ENCODE measurements at regions not wholly inside any gene's neighbourhood (a gene's known extent, or its start where the extent isn't known, plus 50 kb on each side); places are given as distances from the start of the nearest gene placed in this dataset.
A peak's percentile ranks its signal among the peaks of the same experiment; 100 is the strongest.

DNA sequence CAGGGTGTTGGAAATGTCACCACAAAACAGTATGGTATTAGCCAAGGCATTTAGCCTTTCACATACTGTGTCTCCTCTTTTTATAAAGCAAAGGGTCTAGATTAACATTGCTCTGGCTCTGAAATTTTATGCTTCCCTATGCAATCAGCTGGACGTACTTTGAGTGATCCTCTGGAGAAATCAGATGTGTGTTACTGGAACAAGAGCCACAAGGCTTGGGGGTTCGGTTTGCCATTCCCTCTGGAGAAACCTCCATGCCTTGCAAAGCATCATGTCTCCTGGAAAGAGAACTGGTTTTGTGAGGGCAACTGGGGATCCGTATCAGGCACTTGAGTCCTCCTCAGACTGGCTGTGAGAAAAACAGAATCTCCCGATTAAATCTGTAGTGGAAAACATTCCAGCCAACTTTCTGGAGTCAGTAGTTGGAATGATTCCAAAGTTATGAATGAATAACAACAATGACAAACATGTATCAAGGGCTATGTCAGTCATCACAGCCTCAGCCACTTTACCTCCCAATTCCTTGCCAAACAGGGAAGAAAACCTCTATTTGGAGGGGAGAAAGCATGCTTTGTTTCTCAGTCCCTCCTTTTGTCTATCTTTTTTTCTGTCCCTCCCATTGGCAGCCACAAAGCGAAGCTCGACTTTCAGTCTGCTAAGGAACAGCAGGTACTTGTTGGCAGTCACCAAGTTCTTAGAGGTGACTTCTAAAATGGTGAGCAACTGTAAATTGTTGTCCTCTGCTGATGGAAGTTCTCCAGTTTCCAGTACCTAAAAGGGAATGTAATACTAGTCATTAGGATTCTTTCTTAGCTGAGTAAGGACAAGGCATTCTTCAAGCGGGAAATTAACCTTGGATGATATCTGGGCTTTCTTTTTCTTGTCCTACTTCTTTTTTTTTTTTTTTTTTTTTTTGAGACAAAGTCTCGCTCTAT lies 864.8 kb upstream of the AUTS2 start:
- DNase-seq (peak in 2 of 5 donors; percentile 30), FAIRE-seq (no peak)
- Histone ChIP-seq H3K4me1 (ENCODE audit: control insufficient read depth in 2 of 3, insufficient read depth in 2 of 3, low read depth in 1 of 3, low read length in 3 of 3) (no peaks in the 10 kb centered on the region), H3K27me3 (ENCODE audit: control insufficient read depth, insufficient read depth, low read length) (no peaks in the 10 kb centered on the region), H3K9me3 (ENCODE audit: control insufficient read depth in 2 of 3, insufficient read depth in 1 of 3, low read length in 3 of 3) (no peaks in the 10 kb centered on the region), H3K27ac (ENCODE audit: low read depth in 2 of 2, low read length in 2 of 2) (no peak overlapping the region), H3K9ac (ENCODE audit: low read length in 3 of 3) (no peak overlapping the region), H3K36me3 (ENCODE audit: control insufficient read depth in 2 of 3, insufficient read depth in 3 of 3, low read length in 3 of 3) (no peaks in the 10 kb centered on the region), H3K4me3 (ENCODE audit: low read length in 3 of 3) (no peak overlapping the region)
- intact Hi-C loops (cut with DNase I): no loop called here
- TF ChIP-seq, protein P1, sequence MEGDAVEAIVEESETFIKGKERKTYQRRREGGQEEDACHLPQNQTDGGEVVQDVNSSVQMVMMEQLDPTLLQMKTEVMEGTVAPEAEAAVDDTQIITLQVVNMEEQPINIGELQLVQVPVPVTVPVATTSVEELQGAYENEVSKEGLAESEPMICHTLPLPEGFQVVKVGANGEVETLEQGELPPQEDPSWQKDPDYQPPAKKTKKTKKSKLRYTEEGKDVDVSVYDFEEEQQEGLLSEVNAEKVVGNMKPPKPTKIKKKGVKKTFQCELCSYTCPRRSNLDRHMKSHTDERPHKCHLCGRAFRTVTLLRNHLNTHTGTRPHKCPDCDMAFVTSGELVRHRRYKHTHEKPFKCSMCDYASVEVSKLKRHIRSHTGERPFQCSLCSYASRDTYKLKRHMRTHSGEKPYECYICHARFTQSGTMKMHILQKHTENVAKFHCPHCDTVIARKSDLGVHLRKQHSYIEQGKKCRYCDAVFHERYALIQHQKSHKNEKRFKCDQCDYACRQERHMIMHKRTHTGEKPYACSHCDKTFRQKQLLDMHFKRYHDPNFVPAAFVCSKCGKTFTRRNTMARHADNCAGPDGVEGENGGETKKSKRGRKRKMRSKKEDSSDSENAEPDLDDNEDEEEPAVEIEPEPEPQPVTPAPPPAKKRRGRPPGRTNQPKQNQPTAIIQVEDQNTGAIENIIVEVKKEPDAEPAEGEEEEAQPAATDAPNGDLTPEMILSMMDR (IDR thresholded peaks at IDR 0.05; ENCODE audit: borderline replicate concordance, extremely low read depth, insufficient read depth): no peak

DNA sequence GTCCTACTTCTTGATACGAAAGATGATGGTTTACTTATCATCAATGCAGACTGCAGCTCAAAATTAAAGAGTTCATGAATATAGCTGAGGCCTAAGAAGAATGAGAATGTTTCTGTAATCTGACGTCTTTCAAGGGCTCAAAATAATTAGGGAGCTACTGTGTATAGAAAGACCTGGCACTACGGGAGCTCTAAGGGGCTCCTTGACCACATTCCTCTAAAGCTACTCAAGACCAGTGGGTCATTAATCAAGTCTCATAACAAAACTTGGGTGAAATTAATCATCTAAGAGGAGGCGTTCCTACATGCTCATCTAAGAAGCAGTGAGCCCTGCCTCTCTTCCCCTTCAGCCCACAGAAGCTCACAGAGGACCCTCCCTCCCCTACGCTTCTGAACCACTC lies 863.8 kb upstream of the AUTS2 start:
- Histone ChIP-seq H3K4me1 (ENCODE audit: control insufficient read depth in 2 of 3, insufficient read depth in 2 of 3, low read depth in 1 of 3, low read length in 3 of 3) (no peaks in the 10 kb centered on the region), H3K9me3 (ENCODE audit: control insufficient read depth in 2 of 3, insufficient read depth in 1 of 3, low read length in 3 of 3) (no peaks in the 10 kb centered on the region), H3K27ac (ENCODE audit: low read depth in 2 of 2, low read length in 2 of 2) (no peak overlapping the region), H3K4me3 (ENCODE audit: low read length in 3 of 3) (no peak overlapping the region), H3K27me3 (ENCODE audit: control insufficient read depth, insufficient read depth, low read length) (no peaks in the 10 kb centered on the region), H3K9ac (ENCODE audit: low read length in 3 of 3) (no peak overlapping the region), H3K36me3 (ENCODE audit: control insufficient read depth in 2 of 3, insufficient read depth in 3 of 3, low read length in 3 of 3) (no peaks in the 10 kb centered on the region)
- TF ChIP-seq, protein P1 (IDR thresholded peaks at IDR 0.05; ENCODE audit: borderline replicate concordance, extremely low read depth, insufficient read depth): no peak
- DNase-seq (no peak), FAIRE-seq (no peak)
- intact Hi-C loops (cut with DNase I): no loop called here

DNA sequence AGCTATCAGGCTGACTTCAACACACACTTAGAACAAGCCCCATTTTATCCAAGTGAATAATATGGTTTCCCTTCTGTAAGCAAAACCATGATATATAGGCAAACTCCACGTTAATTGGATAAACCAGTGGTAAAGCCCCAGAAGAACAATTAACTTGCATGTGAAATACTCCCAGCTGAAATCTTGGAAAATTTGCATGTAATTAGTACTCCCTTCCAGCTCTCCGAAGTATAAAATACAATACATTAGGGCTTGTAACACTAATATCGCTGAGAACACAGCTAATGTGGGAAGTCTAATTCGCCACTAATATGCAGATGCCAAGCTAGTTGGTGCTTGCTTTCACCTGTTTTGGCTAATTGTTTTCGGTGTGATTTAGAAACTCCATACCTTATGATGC lies 859.0 kb upstream of the AUTS2 start:
- no peak for FAIRE-seq

More for the DNA sequence above, 859.0 kb upstream of the AUTS2 start:
- H3K4me1 ChIP-seq (ENCODE audit: control insufficient read depth in 2 of 3, insufficient read depth in 2 of 3, low read depth in 1 of 3, low read length in 3 of 3): no peaks in the 10 kb centered on the region
- no peaks in the 10 kb centered on the region for H3K9me3 ChIP-seq (ENCODE audit: control insufficient read depth in 2 of 3, insufficient read depth in 1 of 3, low read length in 3 of 3)
- no peak overlapping the region for H3K9ac ChIP-seq (ENCODE audit: low read length in 3 of 3)
- TF ChIP-seq, protein P1 (IDR thresholded peaks at IDR 0.05; ENCODE audit: borderline replicate concordance, extremely low read depth, insufficient read depth): no peak
- no peaks in the 10 kb centered on the region for H3K36me3 ChIP-seq (ENCODE audit: control insufficient read depth in 2 of 3, insufficient read depth in 3 of 3, low read length in 3 of 3)
- H3K27ac ChIP-seq (ENCODE audit: low read depth in 2 of 2, low read length in 2 of 2): no peak overlapping the region
- intact Hi-C loops (cut with DNase I): no loop called here
- no peak overlapping the region for H3K4me3 ChIP-seq (ENCODE audit: low read length in 3 of 3)
- DNase-seq: no peak
- no peaks in the 10 kb centered on the region for H3K27me3 ChIP-seq (ENCODE audit: control insufficient read depth, insufficient read depth, low read length)

Data from kidney (tissue), 13 donors.